Hepatocyte (in vitro differentiated cells): ENCODE measurements at regions not wholly inside any gene's neighbourhood (a gene's known extent, or its start where the extent isn't known, plus 50 kb on each side); places are given as distances from the start of the nearest gene placed in this dataset.
"Not testable (repeated sequence)": the region's sequence is repeated elsewhere in the genome, so short reads cannot be mapped to it uniquely, and the experiment has no call there.

Source experiments
- DNase-seq: peaks from one replicate; pipeline ENCODE4 v3.0.0-alpha.2; 2016; ENCODE audit warnings: low spot score
- H2AFZ ChIP-seq: fragments of 200-600 bp; sonication (generic); 2 replicates; pipeline ENCODE4 v1.6.0; 2016; ENCODE audit warnings: antibody characterized with exemption, mild to moderate bottlenecking
- H3K27ac ChIP-seq: fragments of 200-600 bp; sonication (generic); 2 replicates; pipeline ENCODE4 v1.5.1; 2016; ENCODE audit warnings: mild to moderate bottlenecking
- H3K27me3 ChIP-seq: fragments of 200-600 bp; sonication (generic); 2 replicates; pipeline ENCODE4 v1.6.1; 2016
- H3K36me3 ChIP-seq: fragments of 200-600 bp; sonication (generic); replicated peaks from 2 replicates; pipeline ENCODE4 v1.5.1; 2016; ENCODE audit warnings: low read depth; ENCODE audit not compliant: insufficient read depth
- H3K4me1 ChIP-seq: fragments of 200-600 bp; sonication (generic); 2 replicates; pipeline ENCODE4 v1.5.1; 2016; ENCODE audit warnings: mild to moderate bottlenecking, moderate library complexity; ENCODE audit not compliant: insufficient read depth
- H3K4me2 ChIP-seq: fragments of 200-600 bp; sonication (generic); 2 replicates; pipeline ENCODE4 v1.6.0; 2016
- H3K4me3 ChIP-seq: fragments of 200-600 bp; sonication (generic); 2 replicates; pipeline ENCODE4 v1.5.1; 2016; ENCODE audit warnings: mild to moderate bottlenecking
- H3K79me2 ChIP-seq: fragments of 200-600 bp; sonication (generic); 2 replicates; pipeline ENCODE4 v1.6.0; 2017; ENCODE audit warnings: mild to moderate bottlenecking
- H3K9me2 ChIP-seq: fragments of 200-600 bp; sonication (generic); replicated peaks from 2 replicates; pipeline ENCODE4 v1.6.0; 2017; ENCODE audit warnings: mild to moderate bottlenecking; ENCODE audit not compliant: insufficient read depth
- H3K9me3 ChIP-seq: fragments of 200-600 bp; sonication (generic); 2 replicates; pipeline ENCODE4 v1.5.1; 2016; ENCODE audit warnings: low read depth, mild to moderate bottlenecking
- H4K20me1 ChIP-seq: fragments of 200-600 bp; sonication (generic); 2 replicates; pipeline ENCODE4 v1.6.0; 2016; ENCODE audit warnings: mild to moderate bottlenecking; ENCODE audit not compliant: insufficient read depth, poor library complexity, severe bottlenecking
- EZH2 ChIP-seq: fragments of 200-600 bp; sonication (generic); IDR thresholded peaks from 2 replicates; pipeline ENCODE4 v1.6.1; 2016; ENCODE audit warnings: antibody characterized with exemption, mild to moderate bottlenecking, borderline replicate concordance
- EZH2phosphoT487 ChIP-seq: fragments of 200-600 bp; sonication (generic); IDR thresholded peaks from one replicate; pipeline ENCODE4 v1.6.1; 2018; ENCODE audit warnings: antibody characterized with exemption, mild to moderate bottlenecking, low read depth, moderate library complexity; ENCODE audit not compliant: unreplicated experiment, severe bottlenecking
- WGBS: methylation state at CpG from one replicate; pipeline ENCODE4 v1.1.6; 2016; ENCODE audit warnings: low lambda C conversion rate; ENCODE audit errors: missing lambda C conversion rate; 5-methylcytosine and 5-hydroxymethylcytosine counted together
- TF ChIP-seq, protein P1 (sequence below): fragments of 200-600 bp; sonication (generic); IDR thresholded peaks from 2 replicates; pipeline ENCODE4 v1.5.1; 2016; ENCODE audit warnings: antibody characterized with exemption, mild to moderate bottlenecking; ENCODE audit not compliant: poor library complexity

- no peak for DNase-seq
- Histone ChIP-seq H3K4me3 (no peak overlapping the region), H4K20me1 (no peaks in the 10 kb centered on the region), H3K27ac (no peak overlapping the region), H3K36me3 (no peaks in the 10 kb centered on the region), H3K79me2 (no peaks in the 10 kb centered on the region), H3K4me2 (no peak overlapping the region), H3K4me1 (no peaks in the 10 kb centered on the region), H3K9me2 (no peaks in the 10 kb centered on the region), H3K9me3 (no peaks in the 10 kb centered on the region), H3K27me3 (no peaks in the 10 kb centered on the region), H2AFZ (no peak overlapping the region)
- TF ChIP-seq, protein P1, sequence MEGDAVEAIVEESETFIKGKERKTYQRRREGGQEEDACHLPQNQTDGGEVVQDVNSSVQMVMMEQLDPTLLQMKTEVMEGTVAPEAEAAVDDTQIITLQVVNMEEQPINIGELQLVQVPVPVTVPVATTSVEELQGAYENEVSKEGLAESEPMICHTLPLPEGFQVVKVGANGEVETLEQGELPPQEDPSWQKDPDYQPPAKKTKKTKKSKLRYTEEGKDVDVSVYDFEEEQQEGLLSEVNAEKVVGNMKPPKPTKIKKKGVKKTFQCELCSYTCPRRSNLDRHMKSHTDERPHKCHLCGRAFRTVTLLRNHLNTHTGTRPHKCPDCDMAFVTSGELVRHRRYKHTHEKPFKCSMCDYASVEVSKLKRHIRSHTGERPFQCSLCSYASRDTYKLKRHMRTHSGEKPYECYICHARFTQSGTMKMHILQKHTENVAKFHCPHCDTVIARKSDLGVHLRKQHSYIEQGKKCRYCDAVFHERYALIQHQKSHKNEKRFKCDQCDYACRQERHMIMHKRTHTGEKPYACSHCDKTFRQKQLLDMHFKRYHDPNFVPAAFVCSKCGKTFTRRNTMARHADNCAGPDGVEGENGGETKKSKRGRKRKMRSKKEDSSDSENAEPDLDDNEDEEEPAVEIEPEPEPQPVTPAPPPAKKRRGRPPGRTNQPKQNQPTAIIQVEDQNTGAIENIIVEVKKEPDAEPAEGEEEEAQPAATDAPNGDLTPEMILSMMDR, result no peak
- no peak for TF ChIP-seq EZH2
- no peak for TF ChIP-seq EZH2phosphoT487
- WGBS, result 85% methylated on average over 1 of the region's 1 CpG
These were observed 615.6 kb downstream of the CENPC start for GRCh38 chr4:66929748-66930147.

- not testable (repeated sequence) for H2AFZ ChIP-seq, H3K79me2 ChIP-seq, H3K4me3 ChIP-seq, H3K27ac ChIP-seq, DNase-seq, H3K4me1 ChIP-seq, H3K36me3 ChIP-seq, H3K9me2 ChIP-seq, H3K9me3 ChIP-seq, H3K4me2 ChIP-seq, H4K20me1 ChIP-seq, H3K27me3 ChIP-seq
These were observed 616.4 kb downstream of the CENPC start for GRCh38 chr4:66928881-66929280.

DNA sequence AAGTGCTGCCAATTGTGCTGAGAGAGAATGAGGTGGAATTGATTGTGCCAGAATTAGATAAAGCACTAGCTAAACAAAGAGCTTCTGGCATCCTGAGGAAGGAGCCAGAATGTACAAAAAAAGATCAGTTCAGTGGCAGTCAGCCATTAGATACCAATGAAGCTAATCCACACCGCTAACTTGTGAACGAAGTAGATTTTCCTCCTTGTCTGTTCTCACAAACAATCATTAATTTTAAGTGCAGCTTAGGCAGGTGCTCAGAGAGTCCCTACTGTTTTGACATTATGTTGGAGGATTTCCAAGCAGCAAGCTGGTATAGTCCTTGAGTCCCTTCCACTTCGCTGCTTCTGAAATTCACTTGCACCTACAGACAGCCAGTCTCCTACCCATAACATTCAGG is 617.4 kb downstream of the CENPC start:
- no peaks in the 10 kb centered on the region for H3K36me3 ChIP-seq
- H4K20me1 ChIP-seq, result no peaks in the 10 kb centered on the region
- no peak for DNase-seq
- TF ChIP-seq EZH2, result no peak
- TF ChIP-seq EZH2phosphoT487, result no peak
- TF ChIP-seq, protein P1, result no peak
- no peaks in the 10 kb centered on the region for H3K27me3 ChIP-seq
- H2AFZ ChIP-seq, result no peak overlapping the region
- no peaks in the 10 kb centered on the region for H3K9me3 ChIP-seq
- no peak overlapping the region for H3K4me3 ChIP-seq
- H3K4me2 ChIP-seq, result no peak overlapping the region
- no peaks in the 10 kb centered on the region for H3K4me1 ChIP-seq
- H3K9me2 ChIP-seq, result no peaks in the 10 kb centered on the region
- H3K27ac ChIP-seq, result no peak overlapping the region
- 62% methylated on average over 3 of the region's 3 CpGs for WGBS
- H3K79me2 ChIP-seq, result no peaks in the 10 kb centered on the region

GRCh38 chr4:66926687-66927086 is 618.6 kb downstream of the CENPC start:
- Histone ChIP-seq H3K27ac (no peak overlapping the region), H2AFZ (no peak overlapping the region), H3K4me3 (no peak overlapping the region), H3K36me3 (no peaks in the 10 kb centered on the region), H3K4me1 (no peaks in the 10 kb centered on the region), H3K79me2 (no peaks in the 10 kb centered on the region), H4K20me1 (no peaks in the 10 kb centered on the region), H3K9me2 (no peaks in the 10 kb centered on the region), H3K9me3 (no peaks in the 10 kb centered on the region), H3K27me3 (no peaks in the 10 kb centered on the region), H3K4me2 (no peak overlapping the region)
- WGBS, result 98% methylated on average over 3 of the region's 3 CpGs
- TF ChIP-seq EZH2, result no peak
- TF ChIP-seq, protein P1, result no peak
- TF ChIP-seq EZH2phosphoT487, result no peak
- DNase-seq, result no peak
